ENCODE measurements at regions not wholly inside any gene's neighbourhood (a gene's known extent, or its start where the extent isn't known, plus 50 kb on each side); places are given as distances from the start of the nearest gene placed in this dataset.
"Not testable (repeated sequence)": the region's sequence is repeated elsewhere in the genome, so short reads cannot be mapped to it uniquely, and the experiment has no call there.

GRCh38 chr12:64552510-64552909 is 57.8 kb upstream of the RASSF3 start:
- not testable (repeated sequence) for H3K36me3 ChIP-seq (ENCODE audit: control insufficient read depth, insufficient read depth, low read length); H3K4me3 ChIP-seq (ENCODE audit: low read depth, low read length); FAIRE-seq; DNase-seq (ENCODE audit: low read depth); H3K27me3 ChIP-seq (ENCODE audit: control insufficient read depth, insufficient read depth, low read length)

DNA sequence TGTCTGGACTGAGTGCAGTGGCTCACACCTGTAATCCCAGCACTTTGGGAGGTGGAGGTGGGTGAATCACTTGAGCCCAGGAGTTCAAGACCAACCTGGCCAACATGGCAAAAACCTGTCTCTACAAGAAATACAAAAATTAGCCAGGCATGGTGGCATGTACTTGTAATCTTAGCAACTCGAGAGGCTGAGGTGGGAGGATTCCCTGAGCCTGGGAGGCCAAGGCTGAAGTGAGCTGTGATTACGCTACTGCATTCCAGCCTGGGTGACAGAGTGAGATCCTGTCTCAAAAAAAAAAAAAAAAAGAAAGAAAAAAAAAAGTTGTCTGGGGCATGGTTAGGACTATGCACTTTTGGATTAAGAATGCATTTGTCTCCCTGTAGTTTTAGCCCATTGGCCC is 56.6 kb upstream of the RASSF3 start:
- H3K36me3 ChIP-seq (ENCODE audit: control insufficient read depth, insufficient read depth, low read length); DNase-seq (ENCODE audit: low read depth); H3K4me3 ChIP-seq (ENCODE audit: low read depth, low read length); H3K27me3 ChIP-seq (ENCODE audit: control insufficient read depth, insufficient read depth, low read length); FAIRE-seq: not testable (repeated sequence)

DNA sequence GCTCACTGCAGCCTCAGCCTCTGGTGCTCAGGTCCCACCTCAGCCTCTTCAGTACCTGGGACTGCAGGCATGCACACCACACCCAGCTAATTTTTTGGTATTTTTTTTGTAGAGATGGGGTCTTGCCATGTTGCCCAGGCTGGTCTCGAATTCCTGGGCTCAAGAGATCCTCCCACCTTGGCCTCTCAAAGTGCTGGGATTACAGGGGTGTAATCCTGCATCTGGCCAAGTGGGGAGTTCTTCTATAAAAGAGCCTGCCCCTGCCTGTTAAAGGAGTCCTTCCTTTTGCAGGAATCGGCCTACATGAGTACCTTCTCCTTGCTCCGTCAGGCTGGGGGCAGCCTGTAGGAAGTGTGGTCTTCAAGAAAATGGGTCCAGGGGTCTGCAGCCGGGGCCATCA is 54.1 kb upstream of the RASSF3 start:
- no peak for DNase-seq (ENCODE audit: low read depth)
- Histone ChIP-seq H3K27me3 (ENCODE audit: control insufficient read depth, insufficient read depth, low read length) (peaks cover 1% of the 10 kb centered on the region), H3K36me3 (ENCODE audit: control insufficient read depth, insufficient read depth, low read length) (no peaks in the 10 kb centered on the region), H3K4me3 (ENCODE audit: low read depth, low read length) (no peak overlapping the region)
- FAIRE-seq = no peak
- TF ChIP-seq, protein P1, sequence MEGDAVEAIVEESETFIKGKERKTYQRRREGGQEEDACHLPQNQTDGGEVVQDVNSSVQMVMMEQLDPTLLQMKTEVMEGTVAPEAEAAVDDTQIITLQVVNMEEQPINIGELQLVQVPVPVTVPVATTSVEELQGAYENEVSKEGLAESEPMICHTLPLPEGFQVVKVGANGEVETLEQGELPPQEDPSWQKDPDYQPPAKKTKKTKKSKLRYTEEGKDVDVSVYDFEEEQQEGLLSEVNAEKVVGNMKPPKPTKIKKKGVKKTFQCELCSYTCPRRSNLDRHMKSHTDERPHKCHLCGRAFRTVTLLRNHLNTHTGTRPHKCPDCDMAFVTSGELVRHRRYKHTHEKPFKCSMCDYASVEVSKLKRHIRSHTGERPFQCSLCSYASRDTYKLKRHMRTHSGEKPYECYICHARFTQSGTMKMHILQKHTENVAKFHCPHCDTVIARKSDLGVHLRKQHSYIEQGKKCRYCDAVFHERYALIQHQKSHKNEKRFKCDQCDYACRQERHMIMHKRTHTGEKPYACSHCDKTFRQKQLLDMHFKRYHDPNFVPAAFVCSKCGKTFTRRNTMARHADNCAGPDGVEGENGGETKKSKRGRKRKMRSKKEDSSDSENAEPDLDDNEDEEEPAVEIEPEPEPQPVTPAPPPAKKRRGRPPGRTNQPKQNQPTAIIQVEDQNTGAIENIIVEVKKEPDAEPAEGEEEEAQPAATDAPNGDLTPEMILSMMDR (IDR thresholded peaks at IDR 0.05; ENCODE audit: insufficient read depth, low read length, severe bottlenecking) = no peak

DNA sequence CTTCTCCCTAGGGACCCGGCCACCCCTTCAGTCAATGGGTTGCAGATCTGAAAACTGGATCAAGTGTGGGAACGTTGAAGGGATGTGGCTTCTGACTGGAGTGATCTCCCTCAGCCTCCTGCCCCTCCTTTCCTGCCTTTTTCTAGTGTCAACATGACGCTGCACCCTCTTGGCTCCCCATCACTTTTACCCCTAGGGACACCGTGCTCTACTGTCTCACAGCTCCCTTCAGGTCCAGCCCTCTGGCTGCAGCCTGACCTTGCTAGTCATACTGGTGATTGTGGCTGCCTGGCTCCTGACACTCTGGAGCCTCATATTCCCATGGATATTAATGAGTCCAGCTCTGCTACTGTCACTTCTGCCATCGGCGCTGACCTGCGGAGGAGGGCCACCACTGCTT is 51.5 kb upstream of the RASSF3 start:
- TF ChIP-seq, protein P1 (IDR thresholded peaks at IDR 0.05; ENCODE audit: insufficient read depth, low read length, severe bottlenecking) = no peak
- DNase-seq (ENCODE audit: low read depth) (no peak), FAIRE-seq (no peak)
- Histone ChIP-seq H3K36me3 (ENCODE audit: control insufficient read depth, insufficient read depth, low read length) (no peaks in the 10 kb centered on the region), H3K27me3 (ENCODE audit: control insufficient read depth, insufficient read depth, low read length) (peaks cover 1% of the 10 kb centered on the region), H3K4me3 (ENCODE audit: low read depth, low read length) (no peak overlapping the region)

- no peak for FAIRE-seq
- TF ChIP-seq, protein P1 (IDR thresholded peaks at IDR 0.05; ENCODE audit: insufficient read depth, low read length, severe bottlenecking) = no peak
- peak; percentile 89 for DNase-seq (ENCODE audit: low read depth)
- H3K36me3 ChIP-seq (ENCODE audit: control insufficient read depth, insufficient read depth, low read length) = no peaks in the 10 kb centered on the region
- no peak overlapping the region for H3K4me3 ChIP-seq (ENCODE audit: low read depth, low read length)
- peaks cover 1% of the 10 kb centered on the region for H3K27me3 ChIP-seq (ENCODE audit: control insufficient read depth, insufficient read depth, low read length)
Observed at GRCh38 chr12:64560396-64561301, 49.6 kb upstream of the RASSF3 start.
